HG02759 (cell line): ENCODE measurements at regions not wholly inside any gene's neighbourhood (a gene's known extent, or its start where the extent isn't known, plus 50 kb on each side); places are given as distances from the start of the nearest gene placed in this dataset.

ENCODE experiments used
- ATAC-seq: cut with Tn5 transposase; IDR thresholded peaks from one replicate; pipeline ENCODE4 v1.9.1; 2021; ENCODE audit warnings: mild to moderate bottlenecking, moderate library complexity; ENCODE audit not compliant: unreplicated experiment

GRCh38 chr4:4808086-4808485 lies 51.4 kb upstream of the MSX1 start:
- ATAC-seq: no peak

- ATAC-seq: no peak
Measured at GRCh38 chr4:4805887-4806286, 53.6 kb upstream of the MSX1 start.

GRCh38 chr4:4803912-4804296 lies 55.6 kb upstream of the MSX1 start:
- no peak for ATAC-seq

DNA sequence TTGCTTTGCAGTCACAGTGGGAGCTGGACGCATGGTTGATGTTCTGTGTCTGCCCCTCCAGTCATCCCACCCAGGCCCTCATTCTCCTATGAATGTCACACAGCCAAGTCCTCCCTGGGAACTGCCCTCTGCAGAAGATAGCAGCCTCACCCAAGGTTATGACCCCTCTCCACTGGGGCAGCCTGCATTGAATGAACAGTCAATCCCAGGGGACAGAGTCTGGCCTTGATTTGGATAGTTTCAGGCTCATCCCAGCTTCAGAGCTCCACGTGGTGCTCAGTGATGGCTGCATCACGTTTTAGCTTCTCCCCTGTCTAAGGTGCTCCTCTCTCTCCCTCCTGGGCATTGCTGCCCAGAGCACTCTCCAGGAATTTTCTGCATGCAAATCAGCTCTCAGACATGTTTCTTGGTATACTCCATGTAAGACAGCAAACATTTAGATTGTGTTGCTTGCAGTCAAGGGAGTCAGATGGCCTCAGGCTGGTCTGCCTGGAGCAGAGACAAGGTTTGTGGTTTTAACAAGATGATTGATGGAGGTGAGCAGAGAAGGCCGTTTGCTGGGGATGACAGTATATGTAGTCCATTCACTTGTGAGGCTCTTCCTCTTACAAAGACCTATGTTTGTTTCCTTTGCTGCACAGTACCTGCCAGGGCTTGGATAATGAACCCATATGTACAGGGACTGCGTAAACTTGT lies 56.1 kb upstream of the MSX1 start:
- no peak for ATAC-seq

DNA sequence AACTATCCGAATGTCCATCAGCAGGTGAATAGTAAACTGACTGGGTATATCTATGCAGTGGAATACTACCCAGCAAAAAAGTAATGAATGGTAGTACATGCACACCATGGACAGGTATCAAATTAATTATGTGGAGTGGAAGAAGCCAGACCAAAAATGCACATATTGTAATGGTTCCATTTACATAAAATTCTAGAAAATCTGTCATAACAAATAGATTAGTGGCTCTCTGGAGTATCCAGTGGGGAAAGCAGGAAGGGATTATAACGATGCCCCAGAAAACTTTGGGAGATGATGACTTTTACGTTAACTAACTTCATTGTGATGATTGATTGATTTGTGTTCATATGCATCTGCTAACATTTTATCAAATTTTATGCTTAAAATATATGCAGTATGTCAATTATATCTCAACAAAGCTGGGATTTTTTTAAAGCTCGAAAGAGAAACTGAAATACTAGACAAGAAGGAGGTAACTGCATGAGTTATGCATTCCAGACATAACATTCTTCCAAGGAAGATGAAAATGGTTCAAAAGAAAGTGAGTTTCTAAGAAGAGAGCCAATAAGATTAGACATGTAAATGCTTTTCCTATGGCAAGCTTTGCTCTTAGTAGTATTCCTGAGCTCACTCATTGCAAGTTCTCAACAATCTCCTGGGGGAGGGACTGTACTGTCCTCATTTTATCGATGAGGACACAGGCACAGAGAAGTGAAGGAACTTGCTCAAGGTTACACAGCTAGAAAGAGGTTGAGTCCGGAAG lies 58.6 kb upstream of the MSX1 start:
- ATAC-seq: no peak

DNA sequence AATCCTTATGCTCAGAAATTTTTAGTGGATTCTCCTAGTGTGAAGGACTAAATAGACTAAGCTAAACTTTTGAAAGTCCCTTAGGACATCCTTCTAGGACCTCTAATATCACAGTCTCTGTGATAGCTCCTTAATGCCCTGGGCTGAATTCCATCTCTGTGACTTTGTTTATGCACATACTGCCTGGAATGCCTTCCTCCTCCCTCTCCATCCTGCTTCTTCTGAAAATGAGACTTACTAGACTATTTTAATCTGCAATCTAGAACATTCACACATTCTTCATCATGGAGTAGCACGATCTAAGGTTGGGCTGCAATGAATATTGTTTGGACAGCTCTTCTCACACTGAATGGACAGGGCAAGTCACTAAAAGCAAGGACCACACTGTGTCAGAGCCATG lies 65.0 kb upstream of the MSX1 start:
- ATAC-seq: no peak

DNA sequence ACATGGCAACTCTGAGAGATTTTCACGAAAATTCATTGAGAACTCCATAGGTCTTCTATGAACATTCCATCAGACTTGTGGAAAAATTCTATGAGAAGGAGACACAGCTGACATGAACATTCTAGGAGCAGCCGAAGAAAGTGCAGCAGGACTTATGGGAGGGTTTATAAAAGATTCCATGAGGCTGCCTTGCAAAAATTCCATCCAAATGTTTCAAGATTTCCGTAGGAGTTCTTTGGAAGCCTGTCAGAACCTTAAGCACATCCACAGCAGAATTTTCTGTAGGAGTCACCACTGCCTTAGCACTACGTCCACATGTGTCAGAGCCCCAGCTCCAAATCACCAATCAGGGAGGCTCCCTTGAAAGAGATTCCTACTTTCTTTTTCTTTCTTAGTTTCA lies 67.0 kb upstream of the MSX1 start:
- no peak for ATAC-seq

GRCh38 chr4:4791299-4792111 lies 68.0 kb upstream of the MSX1 start:
- ATAC-seq: no peak

GRCh38 chr4:4789462-4789861 lies 70.0 kb upstream of the MSX1 start:
- ATAC-seq: no peak

GRCh38 chr4:4788573-4788972 lies 70.9 kb upstream of the MSX1 start:
- ATAC-seq: no peak

DNA sequence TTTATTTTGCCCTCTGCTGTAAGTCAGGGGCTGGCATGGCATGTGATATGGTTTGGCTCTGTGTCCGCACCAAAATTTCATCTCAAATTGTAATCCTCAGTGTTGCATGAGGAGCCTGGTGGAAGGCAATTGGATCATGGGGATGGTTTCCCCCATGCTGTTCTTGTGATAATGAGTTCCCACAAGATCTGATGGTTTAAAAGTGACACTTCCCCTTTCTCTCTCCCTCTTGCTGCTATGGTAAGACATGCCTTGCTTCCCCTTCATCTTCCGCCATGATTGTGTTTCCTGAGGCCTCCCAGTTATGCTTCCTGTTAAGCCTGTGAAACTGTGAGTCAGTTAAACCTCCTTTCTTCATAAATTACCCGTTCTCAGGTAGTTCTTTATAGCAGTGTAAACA lies 72.0 kb upstream of the MSX1 start:
- no peak for ATAC-seq

GRCh38 chr4:4784379-4784778 lies 75.1 kb upstream of the MSX1 start:
- no peak for ATAC-seq

DNA sequence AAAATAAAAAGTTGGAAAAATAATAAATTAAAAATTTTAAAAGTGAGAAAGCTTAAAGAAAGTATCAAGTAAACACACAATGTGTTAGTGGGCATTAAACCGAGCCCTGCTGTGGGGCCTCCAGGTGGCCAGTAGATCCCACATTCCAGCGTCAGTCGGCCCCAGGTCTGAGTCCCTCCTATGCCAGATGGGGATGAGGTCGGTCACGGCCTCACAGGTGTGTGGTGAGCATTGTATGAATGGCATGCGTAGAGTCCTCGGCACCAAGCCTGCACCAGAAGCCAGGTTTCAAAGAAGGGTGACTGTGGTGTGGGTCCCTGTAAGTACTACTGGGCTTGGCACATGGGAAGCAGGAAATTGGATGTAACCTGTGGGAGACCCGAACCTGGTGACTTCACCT lies 75.6 kb upstream of the MSX1 start:
- ATAC-seq: no peak

GRCh38 chr4:4782969-4783368 lies 76.5 kb upstream of the MSX1 start:
- no peak for ATAC-seq

GRCh38 chr4:4781936-4782707 lies 77.3 kb upstream of the MSX1 start:
- no peak for ATAC-seq

- ATAC-seq: no peak
Measured at GRCh38 chr4:4780729-4781244, 78.7 kb upstream of the MSX1 start.

DNA sequence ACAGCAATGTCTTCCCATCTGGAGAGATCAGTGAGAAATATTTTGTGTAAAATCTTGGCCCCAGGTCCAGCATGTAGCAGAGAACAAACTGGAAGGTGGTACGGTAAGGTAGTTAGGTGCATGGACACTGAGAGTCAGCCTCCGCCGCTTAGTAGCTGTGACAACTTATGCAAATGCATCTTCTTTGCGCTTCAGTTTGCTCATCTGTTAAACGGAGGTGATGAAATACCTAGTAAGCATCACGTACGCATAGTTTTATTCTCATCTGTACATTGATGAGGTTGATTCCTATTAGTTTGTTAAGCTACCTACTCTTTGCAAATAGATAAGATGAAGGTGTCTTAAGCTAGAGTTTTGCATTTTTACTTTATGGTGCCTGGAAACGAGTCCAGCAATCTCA lies 80.0 kb upstream of the MSX1 start:
- ATAC-seq: no peak

DNA sequence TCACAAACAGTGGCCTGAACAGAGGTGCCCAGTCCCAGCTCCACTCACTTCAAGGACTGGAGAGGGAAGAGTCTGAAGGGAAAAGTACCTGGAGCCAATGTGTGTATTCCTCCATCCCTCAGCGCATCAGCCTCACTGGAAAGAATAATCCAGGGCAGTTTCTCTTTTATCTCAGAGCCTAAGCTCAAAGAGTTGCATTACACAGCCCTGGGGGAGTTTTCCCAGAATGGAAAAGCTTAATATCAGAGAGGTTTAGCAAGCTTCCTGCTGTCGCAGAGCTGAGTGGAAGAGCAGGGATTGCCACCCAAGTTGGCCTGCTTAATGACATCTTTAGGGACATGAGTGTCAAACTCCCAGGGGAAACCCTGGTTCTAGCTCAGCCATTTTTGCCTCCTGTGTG lies 80.4 kb upstream of the MSX1 start:
- ATAC-seq: no peak

DNA sequence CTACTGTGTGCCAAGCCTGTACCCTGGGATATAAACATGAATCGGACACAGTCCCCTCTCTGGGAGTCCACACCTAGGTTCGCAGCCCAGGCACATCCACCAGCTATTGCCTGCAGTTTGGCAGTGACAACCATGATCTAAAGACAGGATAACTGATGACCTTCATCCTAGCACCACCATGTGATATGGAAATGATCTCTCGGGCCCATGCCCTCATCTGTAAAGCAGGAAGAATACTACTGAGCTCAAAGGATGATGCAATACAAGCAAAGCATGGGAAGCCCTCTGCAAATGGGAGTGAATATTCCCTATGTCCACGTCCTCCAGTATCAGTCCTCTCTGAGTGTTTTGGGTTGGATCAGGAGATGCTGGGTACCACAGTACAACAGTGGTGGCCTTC lies 80.9 kb upstream of the MSX1 start:
- no peak for ATAC-seq

DNA sequence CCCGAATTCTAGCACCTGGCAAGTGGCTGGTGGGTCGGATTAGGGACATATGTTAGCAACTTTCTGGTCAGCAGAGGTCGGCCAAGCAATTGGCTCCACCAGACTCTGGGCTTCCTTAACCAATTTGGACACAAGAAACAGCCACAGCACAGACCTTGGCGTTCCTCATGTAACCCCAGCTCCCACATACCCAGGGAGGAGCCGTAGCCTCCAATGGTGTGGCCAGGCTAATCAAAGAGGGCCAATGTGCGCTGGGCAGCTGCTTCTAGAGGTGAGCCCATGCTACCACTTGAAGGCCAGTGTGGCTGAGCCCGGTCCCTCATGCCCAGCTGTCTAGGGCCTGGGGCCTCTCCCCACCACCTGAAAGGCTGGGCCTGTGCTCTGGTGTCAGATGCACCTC lies 82.5 kb upstream of the MSX1 start:
- ATAC-seq: no peak

- no peak for ATAC-seq
Measured at GRCh38 chr4:4776335-4776734, 83.1 kb upstream of the MSX1 start.
